BJ (cell line): ENCODE measurements at regions not wholly inside any gene's neighbourhood (a gene's known extent, or its start where the extent isn't known, plus 50 kb on each side); places are given as distances from the start of the nearest gene placed in this dataset.

Experiments
- CTCF ChIA-PET: fragments of 350-600 bp; formaldehyde crosslinking; extraction: SDS; loops from one replicate; lab custom pipeline; 2021; ENCODE audit warnings: antibody characterized with exemption, inconsistent platforms; lab: Yijun Ruan, JAX
- POLR2A ChIA-PET: fragments of 300-600 bp; sonication (Branson Sonifier 250); formaldehyde crosslinking; extraction: SDS; loops from one replicate; lab custom pipeline; 2021; ENCODE audit warnings: antibody characterized with exemption; lab: Charles Lee
- DNase-seq: peaks from one replicate; pipeline ENCODE4 v3.0.0-alpha.2; 2011; ENCODE audit warnings: low read depth
- H3K27me3 ChIP-seq: 2 replicates; pipeline ENCODE4 v1.6.0; 2011; ENCODE audit warnings: low read length; ENCODE audit not compliant: control insufficient read depth, insufficient read depth
- H3K36me3 ChIP-seq: 2 replicates; pipeline ENCODE4 v1.5.1; 2011; ENCODE audit warnings: low read length; ENCODE audit not compliant: control insufficient read depth, insufficient read depth
- H3K4me3 ChIP-seq: 2 replicates; pipeline ENCODE4 v1.5.1; 2011; ENCODE audit warnings: low read depth, mild to moderate bottlenecking, control low read depth, low read length
- TF ChIP-seq, protein P1 (sequence below): IDR thresholded peaks from 2 replicates; pipeline ENCODE4 v1.5.1; 2011; ENCODE audit warnings: low read depth, mild to moderate bottlenecking, control low read depth, inconsistent platforms, low read length, moderate library complexity; ENCODE audit not compliant: insufficient read depth

DNA sequence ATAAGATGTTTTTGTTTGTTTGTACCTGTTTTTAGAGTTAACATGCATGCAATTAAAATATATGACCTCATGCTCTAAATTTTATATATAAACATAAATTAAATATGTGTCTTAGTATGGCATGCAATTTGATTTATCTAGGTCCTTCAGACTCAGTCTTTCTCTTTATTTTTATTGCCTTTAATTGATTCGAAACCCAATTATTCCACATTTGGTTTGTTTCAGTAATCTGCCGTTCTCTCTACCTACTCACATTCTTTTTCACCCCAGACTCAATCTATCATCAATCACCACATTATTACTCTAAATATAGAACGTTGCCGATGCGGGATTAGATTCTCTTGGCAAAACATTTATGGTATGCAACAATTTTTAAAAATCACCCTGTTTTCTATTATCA is 1492.8 kb downstream of the RAPGEF2 start:
- Histone ChIP-seq H3K36me3 (no peaks in the 10 kb centered on the region), H3K4me3 (no peak overlapping the region), H3K27me3 (no peaks in the 10 kb centered on the region)
- TF ChIP-seq, protein P1, sequence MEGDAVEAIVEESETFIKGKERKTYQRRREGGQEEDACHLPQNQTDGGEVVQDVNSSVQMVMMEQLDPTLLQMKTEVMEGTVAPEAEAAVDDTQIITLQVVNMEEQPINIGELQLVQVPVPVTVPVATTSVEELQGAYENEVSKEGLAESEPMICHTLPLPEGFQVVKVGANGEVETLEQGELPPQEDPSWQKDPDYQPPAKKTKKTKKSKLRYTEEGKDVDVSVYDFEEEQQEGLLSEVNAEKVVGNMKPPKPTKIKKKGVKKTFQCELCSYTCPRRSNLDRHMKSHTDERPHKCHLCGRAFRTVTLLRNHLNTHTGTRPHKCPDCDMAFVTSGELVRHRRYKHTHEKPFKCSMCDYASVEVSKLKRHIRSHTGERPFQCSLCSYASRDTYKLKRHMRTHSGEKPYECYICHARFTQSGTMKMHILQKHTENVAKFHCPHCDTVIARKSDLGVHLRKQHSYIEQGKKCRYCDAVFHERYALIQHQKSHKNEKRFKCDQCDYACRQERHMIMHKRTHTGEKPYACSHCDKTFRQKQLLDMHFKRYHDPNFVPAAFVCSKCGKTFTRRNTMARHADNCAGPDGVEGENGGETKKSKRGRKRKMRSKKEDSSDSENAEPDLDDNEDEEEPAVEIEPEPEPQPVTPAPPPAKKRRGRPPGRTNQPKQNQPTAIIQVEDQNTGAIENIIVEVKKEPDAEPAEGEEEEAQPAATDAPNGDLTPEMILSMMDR = no peak
- DNase-seq = no peak
- POLR2A ChIA-PET = no interaction called here
- CTCF ChIA-PET = no interaction called here

DNA sequence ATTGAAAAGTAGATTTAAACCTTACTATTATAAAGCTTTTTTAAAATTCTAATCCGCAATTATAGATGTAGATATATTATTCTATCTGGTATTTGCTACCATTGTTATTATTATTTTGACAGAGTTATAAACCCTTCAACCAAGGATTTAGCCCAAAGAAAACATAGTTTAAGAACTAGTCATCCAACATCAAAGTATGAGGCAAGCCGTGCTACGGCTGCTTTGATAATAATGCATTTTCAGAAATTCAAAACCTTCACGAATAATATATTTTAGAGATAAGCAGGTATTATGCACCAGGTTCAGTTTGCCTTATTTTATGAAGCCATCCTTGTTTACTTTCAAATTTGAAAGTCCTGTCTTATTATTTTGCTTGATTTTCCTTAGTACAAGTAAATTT is 1501.7 kb downstream of the RAPGEF2 start:
- no peak for DNase-seq
- no peaks in the 10 kb centered on the region for H3K27me3 ChIP-seq
- TF ChIP-seq, protein P1 = no peak
- POLR2A ChIA-PET = no interaction called here
- no peaks in the 10 kb centered on the region for H3K36me3 ChIP-seq
- H3K4me3 ChIP-seq = no peak overlapping the region
- CTCF ChIA-PET = no interaction called here

DNA sequence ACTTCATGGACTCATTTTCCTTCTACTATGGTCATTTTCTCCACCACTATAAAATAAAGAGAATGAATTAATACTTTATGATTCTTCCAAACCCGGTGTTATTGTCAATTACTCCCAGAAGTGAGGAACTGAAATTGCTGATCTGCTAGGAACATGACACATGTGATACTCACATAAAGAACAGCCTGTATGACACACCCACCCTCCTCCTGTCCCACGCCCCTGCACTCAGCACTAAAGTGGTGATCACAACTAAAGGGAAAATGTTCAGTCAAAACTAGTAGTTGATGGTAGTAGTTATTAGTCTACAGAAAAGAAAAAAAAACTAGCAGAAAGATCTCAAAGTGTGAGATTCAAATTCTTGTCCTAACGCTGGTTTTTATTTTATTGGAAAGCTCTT is 1508.3 kb downstream of the RAPGEF2 start:
- CTCF ChIA-PET = no interaction called here
- TF ChIP-seq, protein P1 = no peak

DNA sequence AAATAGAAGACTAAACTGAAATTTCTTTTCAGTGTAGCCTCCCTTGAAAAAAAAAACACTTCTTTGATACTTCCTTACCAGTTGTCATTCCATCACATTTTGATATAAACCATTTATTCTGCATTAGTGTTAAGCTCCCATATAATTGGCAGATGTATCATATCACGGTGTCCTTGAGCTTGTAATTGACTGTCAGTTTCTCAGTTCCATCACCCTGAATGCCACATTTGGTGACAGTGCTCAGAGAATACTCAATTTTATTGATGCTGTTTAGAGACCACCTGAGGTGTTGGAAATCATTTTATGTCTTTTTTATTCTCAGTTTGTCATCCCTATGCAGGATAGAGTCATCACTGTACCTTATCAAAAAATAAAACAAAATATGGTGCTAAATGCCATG is 1528.2 kb downstream of the RAPGEF2 start:
- no peak for DNase-seq
- ChIA-PET POLR2A (no interaction called here), CTCF (no interaction called here)
- Histone ChIP-seq H3K4me3 (no peak overlapping the region), H3K36me3 (no peaks in the 10 kb centered on the region), H3K27me3 (no peaks in the 10 kb centered on the region)
- TF ChIP-seq, protein P1 = no peak

More for the DNA sequence above, 1508.3 kb downstream of the RAPGEF2 start:
- H3K27me3 ChIP-seq = no peaks in the 10 kb centered on the region
- H3K36me3 ChIP-seq = no peaks in the 10 kb centered on the region
- DNase-seq = no peak
- no peak overlapping the region for H3K4me3 ChIP-seq
- POLR2A ChIA-PET = no interaction called here

DNA sequence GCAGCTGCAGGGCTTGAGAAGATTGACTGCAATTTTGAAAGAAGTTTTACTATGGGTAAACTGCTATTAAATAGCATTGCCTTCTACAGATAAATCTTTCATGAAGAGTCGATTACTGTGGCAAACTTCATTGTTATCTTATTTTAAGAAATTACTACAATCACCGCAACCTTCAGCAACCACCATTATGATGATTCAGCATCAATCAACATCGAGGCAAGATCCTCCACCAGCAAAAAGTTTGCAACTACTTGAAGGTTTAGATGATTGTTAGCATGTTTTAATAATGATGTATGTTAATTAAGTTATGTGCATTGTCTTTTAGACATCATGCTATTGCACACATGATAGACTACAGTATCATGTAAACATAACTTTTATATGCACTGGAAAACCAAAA is 1511.0 kb downstream of the FSTL5 start:
- Histone ChIP-seq H3K36me3 (no peaks in the 10 kb centered on the region), H3K27me3 (no peaks in the 10 kb centered on the region), H3K4me3 (no peak overlapping the region)
- POLR2A ChIA-PET = no interaction called here
- TF ChIP-seq, protein P1 = no peak
- DNase-seq = no peak
- CTCF ChIA-PET = no interaction called here
